HG03196 (cell line): ENCODE measurements at regions not wholly inside any gene's neighbourhood (a gene's known extent, or its start where the extent isn't known, plus 50 kb on each side); places are given as distances from the start of the nearest gene placed in this dataset.
"Not testable (repeated sequence)": the region's sequence is repeated elsewhere in the genome, so short reads cannot be mapped to it uniquely, and the experiment has no call there.

Experiments
- ATAC-seq: cut with Tn5 transposase; IDR thresholded peaks from one replicate; pipeline ENCODE4 v1.9.1; 2021; ENCODE audit not compliant: unreplicated experiment

DNA sequence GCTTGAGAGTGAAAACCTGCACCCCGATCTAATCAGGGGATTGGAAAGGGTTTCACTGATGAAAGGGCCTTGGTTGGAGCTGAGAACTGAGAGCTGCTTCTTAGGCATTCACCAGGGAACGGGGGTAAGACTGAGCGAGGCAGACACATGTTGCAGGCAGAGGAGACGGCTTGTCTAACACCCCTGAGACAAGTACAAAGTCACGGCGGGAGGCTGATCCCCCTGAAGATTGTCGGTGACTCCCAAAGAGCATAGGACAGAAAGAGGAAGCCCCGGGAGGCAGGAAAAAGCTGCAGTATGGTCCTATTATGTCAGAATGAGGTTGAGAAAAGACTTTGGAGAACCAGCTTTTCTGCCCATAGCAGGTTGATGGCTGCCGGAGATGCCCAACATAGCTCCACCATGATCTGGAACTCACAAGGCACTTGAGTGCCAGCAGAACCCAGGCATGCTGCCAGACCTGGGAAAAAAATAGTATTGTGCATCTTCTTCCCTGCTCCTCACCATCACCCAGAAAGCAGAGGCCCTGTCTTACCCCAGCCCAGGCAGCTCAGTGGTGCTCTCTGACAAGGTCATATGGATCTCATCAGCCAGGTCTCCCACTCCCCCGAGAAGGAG, 463.9 kb upstream of the PROX1 start:
- ATAC-seq: no peak

DNA sequence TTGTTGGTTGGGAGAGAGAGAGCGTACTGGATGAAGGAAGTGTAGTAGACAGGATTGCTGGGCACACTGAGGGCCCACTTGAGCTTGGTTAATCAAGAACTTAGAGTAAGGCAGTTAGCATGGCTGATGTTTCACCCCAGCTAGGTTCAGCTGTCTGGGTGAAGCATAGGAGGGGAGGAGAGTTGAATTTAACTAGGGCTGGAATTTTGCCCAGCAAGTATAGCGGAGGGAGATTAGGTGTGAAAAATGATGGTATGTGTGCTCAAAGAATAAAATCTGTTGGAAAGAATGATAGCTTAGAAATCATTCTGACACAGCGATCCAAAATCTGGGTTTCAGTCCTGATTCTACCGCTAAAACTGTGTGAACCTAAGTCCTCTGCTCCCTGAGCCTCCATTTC, 461.5 kb upstream of the PROX1 start:
- no peak for ATAC-seq

DNA sequence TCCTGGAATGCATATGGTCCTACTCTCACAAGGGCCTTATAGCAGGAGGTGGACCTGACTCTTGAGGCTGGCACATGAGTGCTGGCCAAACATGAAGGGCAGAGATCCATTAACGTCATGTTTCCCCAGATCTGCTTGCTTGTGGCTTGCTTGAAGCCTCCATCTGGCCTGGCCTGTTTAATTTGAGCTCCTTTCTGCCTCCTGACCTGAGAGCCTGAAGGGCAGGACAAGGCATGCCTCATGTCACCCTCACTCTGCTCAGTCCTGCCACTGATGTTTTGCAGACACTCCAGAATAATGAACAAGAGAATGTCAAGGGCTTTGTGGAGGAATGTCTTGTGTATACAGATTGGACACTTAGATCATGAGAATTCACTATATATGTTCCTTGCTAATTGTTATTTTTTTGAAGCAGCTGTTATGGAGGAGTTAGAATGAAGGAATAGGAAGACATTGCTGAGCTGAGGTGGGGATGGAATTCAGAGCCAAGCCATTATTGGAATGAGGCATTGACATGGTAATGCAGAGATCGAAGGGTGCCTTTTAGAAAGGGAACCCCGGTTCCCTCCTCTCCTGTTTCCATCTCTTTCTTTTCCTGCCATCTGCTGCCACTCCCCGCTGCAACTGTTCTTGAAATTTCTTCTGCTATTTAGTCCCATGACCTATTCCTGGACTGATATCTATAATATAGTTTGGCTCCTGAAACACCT, 457.0 kb upstream of the PROX1 start:
- no peak for ATAC-seq

DNA sequence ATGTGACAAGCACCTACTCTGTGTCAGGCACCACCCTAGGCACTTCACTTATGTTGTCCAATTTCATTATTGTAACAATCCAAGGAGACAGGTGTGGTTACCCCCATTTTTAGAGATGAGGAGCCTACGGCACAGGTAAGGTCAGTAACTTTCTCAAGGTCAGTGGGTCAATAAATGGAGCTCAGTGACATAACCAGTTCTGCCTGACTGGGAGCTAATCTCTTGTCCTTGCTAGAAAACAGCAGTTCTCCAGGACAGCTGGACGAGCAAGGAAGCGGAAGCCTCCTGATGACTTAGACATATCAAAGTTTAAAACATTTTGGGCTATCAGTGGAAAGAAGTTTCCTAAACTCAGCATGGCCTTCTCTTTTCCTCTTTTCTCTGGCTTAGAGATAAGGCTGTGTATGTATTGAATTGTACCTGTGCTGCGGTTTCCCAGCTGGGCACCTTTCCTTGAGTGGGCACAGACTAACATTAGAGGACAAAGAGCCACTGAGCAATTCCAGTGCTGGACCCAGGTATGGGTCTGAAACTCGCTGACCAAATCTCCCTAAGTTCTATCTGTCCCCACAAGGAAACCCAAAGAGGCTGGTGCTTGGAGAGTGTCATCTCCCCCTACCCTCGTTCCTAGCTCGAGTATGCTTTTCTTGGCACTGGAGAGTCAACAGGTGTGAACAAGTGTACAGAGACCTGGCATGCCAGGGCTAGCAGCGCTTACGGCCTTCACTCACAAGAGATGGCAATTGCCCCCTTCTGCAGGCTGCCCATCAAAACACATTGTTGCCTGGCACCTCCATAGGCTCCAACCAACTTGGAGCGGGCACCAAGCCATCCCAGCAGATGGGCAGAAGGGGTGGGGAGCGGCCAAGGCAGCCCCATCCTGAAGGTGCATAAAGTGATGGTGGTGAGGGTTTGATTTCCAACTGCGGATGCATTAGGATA, 456.1 kb upstream of the PROX1 start:
- no peak for ATAC-seq

DNA sequence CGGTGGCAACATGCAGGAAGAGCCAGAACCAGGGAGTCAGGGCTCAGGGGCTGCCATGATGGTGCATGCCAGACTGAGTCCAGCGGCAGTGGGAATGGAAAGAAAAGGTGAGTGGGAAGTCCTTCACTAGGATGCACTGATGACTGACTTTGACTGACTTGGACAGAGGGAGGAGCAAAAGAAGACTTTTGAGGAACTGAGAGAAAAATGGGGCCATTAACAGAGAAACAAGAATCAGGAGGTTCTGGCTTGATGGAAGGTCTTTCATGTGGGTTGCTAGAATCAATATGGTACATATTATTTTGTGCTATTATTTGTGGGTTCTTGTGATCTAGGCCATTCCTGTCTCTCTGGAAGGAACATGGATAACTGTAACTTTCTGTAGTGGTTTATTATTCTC, 454.6 kb upstream of the PROX1 start:
- no peak for ATAC-seq

DNA sequence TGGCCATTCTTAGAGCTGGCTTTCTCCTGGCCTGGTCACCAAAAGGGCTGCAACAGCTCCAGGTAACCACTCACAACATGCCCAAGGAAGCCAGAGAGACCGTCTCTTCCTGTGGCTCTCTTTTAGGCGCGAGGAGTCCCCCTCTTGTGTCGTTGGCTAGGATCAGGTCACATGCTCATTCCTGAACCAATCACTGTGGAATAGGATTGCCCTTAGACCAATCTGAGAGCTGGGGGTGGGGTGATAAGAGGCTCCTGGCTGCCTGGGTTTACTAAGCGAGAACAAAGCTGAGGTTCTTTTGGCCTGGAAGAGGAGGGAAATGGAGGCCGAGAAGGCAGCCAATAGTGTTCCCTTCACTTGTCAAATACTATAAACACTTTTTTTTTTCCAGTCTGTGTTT, 452.1 kb upstream of the PROX1 start:
- ATAC-seq: no peak

DNA sequence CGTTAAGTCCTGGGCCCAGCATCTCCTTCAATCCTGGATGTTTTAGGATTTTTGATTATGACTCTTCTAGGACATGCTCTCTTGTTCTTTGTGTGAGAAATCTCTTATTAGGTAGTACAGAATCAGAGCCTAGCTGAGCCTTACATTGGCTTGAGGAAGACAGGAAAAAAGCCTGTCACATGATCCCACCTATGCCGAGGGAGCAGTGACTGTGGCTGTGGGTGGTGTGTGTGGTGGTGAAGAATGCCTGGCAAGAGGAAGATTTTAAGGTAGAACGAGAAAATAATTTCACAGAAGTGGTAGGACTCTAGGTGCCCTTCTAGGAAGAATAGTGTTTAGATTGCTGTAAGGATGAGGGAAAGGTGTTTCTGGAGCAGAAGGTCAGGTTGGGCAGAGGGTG, 449.5 kb upstream of the PROX1 start:
- ATAC-seq: no peak

DNA sequence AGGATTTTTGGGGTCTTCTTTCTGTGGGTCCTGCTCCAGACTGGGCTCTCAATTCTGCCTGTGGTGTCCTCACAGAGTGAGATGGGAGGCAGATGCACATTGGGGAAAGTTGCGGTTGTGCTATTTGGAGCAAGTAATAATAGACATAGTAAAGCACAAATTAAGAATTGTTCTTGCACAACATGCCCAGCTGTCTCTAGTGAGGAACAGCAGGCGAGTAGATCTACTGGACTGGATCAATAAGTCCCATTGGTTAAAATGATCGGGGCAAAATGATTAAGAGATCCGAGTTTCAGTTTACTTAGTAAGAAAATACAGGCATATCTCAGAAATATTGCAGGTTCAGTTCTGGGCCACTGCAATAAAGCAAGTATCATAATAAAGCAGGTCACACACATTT, 448.3 kb upstream of the PROX1 start:
- no peak for ATAC-seq

DNA sequence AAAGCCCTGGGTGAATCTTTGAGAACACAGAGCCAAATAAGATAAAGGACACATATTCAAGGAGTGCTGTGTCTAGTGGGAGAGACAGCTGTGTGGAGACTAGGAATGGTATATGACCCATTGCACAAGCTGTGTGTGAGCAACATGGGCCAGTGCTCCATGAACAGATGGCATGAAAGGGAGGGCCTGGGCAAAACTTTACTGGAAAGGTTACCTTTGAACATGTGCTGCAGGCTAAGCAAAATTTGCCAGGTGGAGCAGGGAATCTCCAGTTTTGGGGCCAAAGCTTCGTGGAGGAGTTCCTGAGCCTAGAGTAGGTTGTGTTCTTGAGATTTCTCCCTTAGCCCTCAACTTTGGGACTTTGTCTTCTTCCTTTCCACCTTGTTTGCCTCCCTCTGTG, 446.1 kb upstream of the PROX1 start:
- no peak for ATAC-seq

DNA sequence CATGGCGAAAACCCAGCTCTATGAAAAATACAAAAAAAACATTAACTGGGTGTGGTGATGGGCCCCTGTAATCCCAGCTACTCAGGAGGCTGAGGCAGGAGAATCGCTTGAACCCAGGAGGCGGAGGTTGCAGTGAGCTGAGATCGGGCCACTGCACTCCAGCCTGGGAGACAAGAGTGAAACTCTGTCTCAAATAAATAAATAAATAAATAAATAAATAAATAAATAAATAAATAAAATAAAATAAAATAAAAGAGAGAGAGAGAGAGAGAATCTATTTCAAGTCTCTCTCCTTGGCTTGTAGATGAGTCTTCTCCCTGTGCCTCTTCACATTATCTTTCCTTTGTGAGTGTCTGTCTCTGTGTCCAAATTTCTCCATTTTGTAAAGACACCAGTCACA, 442.6 kb upstream of the PROX1 start:
- ATAC-seq: not testable (repeated sequence)

DNA sequence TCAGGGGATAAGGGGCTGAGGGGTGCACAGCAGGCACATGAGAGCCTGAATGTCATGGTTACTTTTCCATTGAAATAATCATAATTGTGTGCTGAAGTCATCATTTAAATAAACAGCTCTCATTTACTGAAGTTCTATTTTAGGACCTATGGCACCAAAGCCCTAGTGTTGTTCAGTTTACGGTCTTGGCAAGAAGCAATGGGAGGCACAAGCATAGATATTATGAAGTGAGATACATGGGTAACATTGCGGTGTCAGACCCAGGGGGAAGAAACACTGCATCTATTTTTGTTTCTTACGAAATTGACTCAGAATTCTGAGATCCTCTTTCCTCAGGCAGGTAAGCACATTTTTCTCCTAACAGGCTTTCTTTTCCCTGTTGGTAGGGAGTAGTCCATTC, 437.8 kb upstream of the PROX1 start:
- ATAC-seq: no peak

DNA sequence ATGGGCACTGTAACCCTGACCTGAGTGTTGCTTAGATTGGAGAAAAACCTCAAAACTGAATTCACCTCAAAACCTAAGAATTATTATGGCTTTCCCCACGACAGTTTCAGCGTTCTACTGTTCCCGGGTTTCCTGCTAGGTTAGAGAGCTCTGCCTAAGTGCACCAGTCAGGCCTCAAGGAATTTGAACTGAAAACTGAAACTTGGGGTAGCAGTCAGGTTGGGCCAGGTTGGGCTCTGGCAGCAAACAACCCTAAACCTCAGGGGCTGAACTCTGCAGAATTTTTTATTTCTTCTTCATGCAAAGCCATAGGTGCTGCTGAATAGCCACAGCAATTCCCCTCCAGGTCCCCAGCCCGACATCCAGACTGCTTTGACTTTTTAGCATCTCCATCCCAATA, 437.0 kb upstream of the PROX1 start:
- no peak for ATAC-seq

DNA sequence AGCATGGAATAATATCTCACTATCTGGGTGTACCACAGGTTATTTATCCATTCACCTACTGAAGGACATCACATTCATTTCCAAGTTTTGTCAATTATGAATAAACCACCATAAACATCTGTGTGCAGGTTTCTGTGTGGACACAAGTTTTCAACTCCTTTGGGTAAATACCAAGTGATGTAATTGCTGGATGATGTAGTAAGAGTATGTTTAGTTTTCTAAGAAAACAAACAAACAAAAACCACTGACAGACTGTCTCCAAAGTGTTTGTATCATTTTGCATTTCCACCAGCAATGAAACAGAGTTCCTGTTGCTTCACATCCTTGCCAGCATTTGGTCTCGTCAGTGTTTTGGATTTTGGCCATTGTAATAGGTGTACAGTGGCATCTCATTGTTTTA, 435.7 kb upstream of the PROX1 start:
- no peak for ATAC-seq

DNA sequence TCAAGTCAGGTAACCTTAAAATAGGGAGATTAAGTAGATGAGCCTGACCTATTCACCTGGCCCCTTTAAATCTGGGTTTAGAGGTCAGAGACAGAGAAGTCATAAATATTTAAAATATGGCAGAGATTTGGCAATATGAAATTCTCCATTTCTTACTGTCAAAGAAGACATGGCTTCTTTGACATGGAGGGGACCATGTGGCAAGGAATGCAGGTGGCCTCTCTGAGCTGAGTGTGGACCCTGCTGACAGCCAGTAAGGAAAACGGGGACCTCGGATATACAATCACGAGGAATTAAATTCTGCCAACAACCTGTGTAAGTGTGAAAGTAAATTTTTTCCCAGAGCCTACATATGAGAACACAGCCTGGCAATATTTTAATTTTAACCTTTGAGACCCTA, 427.5 kb upstream of the PROX1 start:
- no peak for ATAC-seq

DNA sequence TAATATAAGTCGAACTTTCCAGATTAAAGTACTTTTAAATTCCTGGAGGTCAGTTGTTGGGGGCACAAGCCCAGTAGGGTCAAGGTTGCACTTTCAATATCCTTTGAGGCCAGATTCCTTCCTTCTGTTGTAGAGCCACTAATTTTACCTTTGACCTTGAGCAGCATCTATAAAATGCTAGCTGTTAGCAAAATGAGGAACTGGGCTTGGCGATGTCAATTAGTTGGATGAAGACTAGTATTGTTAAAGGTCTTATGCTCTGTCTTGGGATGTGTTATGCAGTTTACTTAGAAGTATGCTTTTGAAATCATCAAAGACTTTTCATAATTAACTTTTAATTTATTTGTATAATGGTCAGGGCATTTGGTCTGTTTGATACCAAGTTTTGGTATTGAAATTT, 425.9 kb upstream of the PROX1 start:
- no peak for ATAC-seq

DNA sequence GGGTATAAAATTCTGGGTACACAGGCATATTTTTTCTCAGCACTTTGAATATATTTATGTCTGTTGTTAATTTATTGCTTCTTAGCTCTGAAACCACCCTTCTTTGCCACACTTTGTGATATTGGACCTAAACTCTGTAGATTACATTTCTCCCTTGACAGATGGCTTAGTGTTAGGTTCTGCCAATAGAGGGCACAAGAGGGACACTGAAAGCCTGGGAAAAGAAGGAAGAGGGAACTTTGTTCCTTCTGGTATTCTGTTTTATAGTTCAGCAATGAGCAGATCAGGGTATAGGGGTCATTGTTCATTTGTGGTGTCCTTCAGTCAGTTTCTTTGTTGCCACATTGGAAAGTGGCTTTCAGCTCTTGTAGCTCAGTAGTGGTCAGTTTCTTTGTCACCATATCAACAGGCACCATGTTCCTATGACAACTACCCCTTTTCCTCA, 423.5 kb upstream of the PROX1 start:
- no peak for ATAC-seq

DNA sequence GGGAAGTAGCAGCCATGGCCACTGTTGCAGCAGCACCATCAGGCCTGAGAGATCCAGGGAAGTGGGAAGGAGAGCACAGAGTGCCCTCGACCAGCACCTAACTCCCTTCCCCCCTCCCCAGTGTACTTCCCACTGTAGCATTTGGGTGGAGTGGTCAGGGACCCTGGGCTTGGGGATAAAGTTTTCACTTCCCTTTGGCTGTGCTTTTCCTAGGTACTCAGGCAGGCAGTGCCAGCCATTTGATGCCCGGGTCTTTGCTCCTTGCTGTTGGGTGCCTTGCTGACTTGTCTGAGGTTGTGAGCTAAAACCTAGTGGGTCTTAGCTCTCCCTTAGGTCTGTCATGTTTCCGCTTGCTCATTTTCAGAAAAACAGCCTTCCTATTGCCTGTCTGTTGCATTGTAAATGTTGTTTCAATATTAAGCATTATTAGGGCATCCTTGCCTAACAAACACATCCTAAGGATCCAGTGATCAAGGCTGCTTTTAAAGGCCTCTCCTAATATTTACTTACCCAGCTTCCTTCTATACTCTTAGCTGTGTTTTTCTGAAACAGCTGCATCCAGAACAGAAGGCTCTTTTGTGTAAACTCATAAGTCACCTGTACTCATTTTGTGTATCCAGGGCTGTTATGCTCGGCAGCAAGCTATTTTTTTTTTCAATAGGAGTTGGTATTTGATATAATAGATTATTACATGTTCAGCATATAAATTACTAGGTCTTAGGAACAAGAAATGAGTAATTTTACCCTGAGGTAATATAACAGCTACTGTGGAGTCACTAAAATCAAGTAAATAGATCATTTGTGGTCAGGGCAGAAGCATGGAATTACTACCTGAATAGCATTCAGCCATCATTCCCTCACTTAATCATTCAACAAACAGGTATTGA, 418.6 kb upstream of the PROX1 start:
- ATAC-seq: no peak

DNA sequence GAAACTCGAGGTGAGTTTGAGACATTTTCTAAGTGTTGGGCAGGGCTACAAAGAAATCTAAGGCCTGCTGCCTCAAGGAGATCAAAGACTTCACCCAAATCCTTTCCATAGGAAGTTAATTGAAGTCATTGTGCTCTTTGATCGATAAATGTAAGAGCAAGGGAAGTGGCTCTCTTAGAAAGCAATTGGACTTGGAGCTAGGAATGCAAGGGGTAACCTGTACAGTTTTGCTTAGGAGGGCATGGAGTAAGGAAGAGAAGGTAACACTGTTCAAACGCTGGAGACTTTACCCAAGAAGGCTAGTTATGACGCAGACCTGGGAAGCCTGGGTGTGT, 418.0 kb upstream of the PROX1 start:
- no peak for ATAC-seq

DNA sequence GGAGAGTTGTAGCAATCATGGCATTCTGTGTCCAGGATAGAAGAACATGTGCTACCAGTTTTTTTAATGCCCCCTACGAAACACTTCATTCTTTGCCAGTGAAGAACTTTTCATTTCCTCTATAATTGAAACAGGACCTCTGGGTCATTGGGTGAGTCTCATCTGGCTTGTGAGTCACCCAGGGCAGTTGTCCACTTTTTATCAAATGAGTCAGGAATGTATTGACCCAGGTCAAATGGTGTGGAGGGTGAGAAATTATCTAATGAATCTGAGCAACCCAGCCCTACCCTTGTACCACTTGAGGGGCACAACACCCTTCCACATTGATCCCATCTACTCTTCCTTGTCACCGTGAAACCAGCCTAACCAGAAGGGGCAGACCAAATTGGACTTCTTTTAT, 417.3 kb upstream of the PROX1 start:
- no peak for ATAC-seq

DNA sequence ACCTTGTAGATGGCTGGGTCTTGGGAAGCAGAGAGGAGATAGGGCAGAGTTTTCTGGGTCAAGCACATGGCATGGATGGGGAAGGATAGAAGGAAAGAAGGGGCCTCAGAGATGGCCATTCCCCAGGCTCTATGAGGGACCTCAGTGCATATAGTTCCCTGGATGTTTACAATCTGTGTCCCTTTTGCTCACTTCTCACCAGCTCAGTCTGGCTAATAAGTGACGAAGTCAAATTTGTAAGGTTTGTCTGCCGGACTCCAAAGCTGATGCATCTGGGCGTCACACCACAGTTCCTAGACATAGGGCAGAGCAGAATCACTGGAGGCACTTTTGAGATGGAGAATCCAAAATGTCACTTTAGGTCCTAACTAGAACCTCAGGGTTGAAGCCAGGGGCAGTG, 416.4 kb upstream of the PROX1 start:
- no peak for ATAC-seq

DNA sequence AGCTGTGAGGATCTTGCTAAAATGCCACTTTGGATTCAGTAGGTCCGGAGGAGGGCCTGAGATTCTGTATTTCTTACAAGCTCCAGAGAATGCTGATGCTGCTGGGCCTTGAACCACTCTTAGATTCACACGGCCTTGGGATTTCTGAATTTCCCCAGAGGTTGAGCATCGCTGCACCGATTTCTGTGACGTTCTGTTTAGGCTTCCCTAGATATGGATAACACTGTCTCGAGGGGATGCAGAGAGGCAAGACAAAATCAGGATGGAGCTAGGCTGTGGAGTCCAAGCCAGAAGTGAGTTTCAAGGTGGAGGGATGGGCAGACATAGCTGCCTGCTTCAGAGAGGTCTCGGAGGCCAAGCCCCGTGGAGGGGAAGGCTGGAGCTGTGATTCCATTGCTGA, 415.9 kb upstream of the PROX1 start:
- ATAC-seq: no peak
